NCI-H345 (cell line): ENCODE measurements at regions not wholly inside any gene's neighbourhood (a gene's known extent, or its start where the extent isn't known, plus 50 kb on each side); places are given as distances from the start of the nearest gene placed in this dataset.
A peak's percentile ranks its signal among the peaks of the same experiment; 100 is the strongest.

Experiments used
- DNase-seq: peaks from one replicate; lab custom pipeline; 2025; lab: John Stamatoyannopoulos, UW

DNA sequence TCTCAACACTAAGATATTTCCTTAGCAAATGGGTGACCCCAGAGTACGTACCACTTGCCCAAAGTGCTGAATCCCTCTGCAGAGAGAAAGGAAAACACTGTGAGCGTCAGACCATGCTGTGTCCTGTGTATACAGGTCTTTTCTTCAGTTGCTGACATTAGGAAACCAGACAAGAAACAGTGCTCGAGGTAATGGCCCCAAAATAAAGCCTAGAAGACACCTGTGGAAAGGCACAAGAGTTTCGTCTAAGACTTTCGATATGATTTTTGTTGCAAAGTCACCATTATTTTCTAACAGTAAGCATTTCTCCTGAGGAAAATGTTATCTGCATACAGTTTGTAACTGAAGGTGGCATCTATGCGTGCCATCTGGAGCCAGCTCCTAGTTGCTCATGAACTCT, 62.0 kb upstream of the SIMC1 start:
- DNase-seq, result no peak

DNA sequence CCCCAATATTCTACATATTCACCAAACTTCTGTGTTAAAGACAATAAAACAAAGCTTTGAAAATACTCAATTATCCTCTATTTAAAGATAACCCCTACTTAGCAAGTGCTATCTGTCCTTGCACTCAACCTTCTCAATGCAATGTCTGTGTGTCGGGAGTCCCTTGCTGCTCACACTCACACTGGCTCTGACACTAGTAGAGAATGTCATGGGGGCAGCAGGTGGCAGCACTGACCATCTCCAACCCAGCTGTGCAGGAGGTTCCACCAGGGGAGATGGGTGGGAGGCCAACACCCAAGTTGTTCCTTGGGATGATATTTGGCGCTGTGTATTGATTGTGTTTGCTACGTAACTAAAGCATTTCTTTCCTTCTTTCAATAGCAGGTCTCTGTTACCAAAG, 59.4 kb upstream of the SIMC1 start:
- DNase-seq, result no peak

DNA sequence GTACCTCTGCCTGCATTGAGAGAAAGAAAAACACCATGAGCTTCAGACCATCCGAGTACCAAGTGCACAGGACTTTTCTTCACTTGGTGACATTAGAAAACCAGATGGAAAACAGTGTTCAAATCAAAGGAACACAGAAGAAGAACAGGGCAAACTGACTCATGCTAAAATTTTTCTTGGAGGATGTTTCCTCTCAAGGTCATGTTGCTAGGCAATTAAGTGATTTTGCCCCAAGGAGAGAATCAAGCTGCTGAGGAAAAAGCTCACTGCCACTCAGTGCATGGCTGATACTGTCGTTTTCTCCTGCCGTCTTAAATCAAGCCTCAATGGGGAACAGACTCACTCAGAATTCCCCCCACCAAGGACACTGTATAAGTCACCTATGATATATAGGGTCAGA, 57.9 kb upstream of the SIMC1 start:
- DNase-seq, result no peak

DNA sequence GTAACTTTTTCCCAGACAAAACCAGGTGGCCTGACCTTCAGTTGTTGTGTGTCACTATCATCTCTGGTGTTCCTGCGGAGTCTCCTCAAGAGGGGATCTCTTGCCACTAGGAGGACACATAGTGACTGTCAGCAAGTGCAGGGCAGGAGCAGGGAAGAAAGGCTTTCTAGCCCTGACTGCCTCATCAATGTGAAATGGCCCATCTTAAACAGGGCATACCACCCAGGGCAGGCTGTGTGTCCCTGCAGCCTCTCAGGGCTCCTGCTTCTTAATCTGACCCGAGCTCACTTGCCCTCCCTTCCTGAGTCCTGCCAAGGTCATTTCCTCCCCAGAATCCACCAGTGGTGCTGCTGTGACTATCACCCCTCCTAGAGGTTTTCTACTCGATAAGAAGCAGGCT, 57.4 kb upstream of the SIMC1 start:
- DNase-seq, result no peak

DNA sequence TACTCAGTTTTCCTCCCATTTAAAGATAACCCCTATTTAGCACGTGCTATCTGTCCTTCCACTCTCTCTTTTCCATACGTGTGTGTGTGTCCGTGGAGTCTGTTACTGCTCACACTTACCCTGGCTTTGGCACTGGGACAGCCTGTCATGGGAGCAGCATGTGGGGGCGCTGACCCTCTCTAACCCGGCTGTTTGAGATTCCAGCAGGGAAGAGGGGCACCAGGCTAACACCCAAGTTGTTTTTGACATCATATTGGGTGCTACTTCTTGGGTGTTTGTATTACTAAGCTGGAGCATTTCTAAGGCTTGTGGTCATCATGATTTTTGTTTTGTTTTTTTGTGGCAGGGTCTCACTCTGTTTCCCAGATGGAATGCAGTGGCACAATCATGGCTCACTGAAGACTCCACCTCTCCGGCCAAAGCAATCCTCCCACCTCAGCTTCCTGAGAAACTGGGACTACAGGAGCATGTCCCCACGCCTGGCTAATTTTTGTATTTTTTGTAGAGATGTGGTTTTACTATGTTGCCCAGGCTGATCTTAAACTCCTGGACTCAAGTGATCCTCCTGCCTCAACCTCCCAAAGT, 56.9 kb upstream of the SIMC1 start:
- DNase-seq, result no peak

DNA sequence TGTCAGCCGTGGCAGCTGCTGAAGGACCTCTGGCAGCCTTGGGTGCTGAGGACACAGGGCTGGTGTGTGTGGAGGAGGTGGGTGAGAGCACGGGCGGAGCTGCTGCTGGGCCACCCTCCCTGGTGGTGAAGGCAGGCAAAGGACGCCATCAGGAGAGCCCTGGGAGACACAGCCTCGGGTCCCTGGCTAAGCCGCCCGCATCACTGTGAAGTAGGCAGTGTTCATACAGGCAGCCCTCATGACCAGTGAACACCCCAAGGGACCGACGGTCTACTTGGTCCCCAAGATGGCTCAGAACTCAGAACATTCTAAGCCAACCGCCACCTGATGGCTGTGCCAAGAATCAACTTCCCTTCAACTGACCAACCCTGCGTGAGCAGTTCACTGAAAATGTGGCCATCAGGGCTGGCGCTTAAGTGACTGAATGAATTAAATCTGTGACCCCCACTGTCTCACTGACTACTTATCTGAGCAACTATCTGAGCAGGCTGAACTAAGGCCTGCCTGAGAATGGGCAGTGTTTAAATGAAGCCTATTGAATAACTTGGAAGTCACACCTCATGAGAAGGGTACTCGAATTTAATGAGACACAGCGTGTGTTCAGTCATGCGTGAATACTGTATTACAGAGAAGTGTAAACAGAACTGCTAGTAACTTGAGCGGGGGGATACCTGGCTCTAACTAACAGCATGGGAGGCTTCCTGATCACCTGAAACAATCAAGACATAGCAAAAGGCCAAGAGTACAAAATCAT, 54.7 kb upstream of the SIMC1 start:
- DNase-seq, result peak; percentile 95

DNA sequence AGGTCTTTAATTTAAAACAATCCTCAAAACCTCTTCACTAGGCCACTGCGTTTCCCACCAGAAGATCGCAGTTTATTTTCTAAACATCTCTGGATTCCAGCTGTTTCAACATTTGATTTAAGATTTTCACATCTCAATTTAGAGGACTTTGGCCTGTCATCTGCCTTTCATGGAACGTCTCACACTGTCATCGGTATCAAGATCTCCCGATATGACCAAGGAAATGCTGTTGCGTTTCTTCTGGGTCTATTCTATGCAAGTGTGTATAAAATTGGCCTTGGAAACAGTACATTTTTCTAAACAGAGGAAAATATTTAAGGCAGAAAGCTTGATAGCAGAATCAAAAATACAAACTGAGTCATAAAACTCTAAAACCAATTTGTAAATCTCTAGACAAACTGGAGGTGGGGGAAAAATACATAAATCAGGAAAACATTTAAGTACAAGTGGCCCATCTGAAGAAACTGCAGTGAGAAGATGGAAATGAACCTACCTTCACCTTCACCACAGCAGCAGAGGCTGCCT, 53.6 kb upstream of the SIMC1 start:
- DNase-seq, result no peak

DNA sequence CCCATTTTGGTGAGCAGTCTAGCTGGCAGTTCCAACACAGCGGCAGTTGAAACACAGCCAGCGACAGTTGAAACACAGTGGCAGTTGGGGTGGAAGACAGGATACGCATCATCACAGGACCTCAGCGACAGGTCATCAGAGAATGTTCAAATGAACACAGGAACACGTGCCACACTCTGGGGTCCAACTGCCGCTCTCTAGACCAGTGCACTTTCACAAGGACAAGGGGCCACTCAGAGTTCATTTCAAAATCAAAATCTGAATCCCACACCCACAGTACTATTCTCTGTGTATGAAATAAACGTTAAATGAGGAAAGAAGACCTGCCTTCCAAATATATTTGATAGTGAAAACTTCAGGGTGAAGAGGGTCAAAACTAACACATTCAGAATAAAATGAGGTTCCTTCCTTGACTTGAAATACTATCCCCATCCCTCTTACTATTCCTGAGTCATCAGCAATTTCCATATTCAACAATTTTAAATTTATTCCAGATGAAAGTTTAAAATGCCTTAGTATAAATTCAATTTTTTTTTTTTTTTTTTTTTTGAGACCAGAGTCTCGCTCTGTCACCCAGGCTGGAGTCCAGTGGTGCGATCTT, 53.0 kb upstream of the SIMC1 start:
- no peak for DNase-seq

DNA sequence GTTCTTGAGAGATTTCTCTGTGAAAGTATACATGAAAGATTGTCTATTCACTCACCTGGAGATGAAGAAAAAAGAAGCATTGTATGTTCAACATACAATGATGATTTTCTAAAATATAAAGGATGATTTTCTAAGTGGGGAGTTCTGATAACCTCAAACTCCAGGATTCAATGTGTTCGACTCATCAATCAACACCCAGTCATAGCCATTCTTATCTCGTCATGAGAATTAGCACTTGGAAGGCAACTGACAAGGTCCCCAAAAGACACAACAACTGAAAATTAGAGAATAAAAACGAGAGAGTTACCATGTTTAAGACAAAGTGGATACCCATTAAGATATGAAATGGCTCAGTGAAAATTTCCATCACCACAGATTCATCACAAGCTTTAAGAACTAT, 52.1 kb upstream of the SIMC1 start:
- DNase-seq, result no peak

DNA sequence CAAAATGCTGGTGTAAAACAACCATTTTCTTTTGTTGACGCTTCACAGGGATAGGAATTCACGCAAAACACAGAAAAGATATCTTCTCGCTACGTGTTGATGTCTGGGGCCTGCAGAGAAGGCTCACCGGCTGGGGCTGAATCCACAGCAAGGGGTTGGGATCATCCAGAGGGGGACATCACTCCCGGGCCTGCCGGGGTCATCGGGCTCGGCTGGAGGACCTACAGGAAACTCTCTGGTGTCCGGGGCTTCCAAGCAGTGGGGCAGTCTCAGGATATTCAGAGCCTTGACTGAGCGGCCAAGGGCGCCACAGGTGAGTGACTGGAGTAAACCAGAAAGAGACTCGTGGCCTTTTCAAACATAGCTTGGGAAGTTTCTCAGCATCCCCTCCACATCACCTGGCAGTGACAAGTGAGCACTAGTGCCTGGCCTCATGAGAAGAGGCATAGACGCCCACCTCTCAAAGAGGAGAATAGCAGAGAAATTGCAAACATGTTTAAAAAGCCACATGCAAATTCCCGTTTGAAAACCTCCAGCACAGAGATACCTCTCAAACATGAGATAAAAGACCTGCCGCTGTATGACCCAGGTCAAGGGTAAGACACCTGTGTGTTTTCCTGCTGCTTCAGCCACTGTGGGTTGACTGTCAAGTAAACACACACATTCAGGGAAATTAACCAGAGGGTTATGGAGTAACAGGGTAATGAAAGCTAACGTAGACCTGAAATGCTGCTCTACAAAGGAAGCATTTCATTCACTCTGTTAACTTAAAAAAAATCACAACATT, 50.8 kb upstream of the SIMC1 start:
- no peak for DNase-seq

DNA sequence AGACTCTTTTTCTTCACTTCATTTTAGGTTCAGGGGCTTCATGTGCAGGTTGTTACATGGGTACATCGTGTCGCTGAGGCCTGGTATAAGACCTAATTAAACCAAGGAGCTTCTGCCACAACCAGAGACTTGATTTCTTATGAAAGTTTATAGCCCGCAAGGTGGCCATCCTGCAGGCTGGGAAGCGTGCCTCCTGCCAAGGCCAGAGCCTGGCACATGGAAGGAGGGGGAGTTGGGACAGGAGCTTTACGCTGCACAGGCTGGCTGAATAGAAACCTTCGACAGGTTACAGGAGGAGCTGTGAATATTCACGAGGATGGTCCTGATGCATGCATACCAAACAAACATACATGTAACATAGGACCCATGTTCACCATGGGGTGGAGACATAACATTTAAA, 50.1 kb upstream of the SIMC1 start:
- no peak for DNase-seq
